GM23338 (cell line): ENCODE measurements at regions not wholly inside any gene's neighbourhood (a gene's known extent, or its start where the extent isn't known, plus 50 kb on each side); places are given as distances from the start of the nearest gene placed in this dataset.

Experiments
- ATAC-seq: fragments of 200-7000 bp; cut with Tn5 transposase; 3 replicates; pipeline ENCODE4 v1.9.1; 2020
- DNase-seq: peaks from one replicate; pipeline ENCODE4 v3.0.0-alpha.2; 2015; ENCODE audit warnings: low spot score
- H2AFZ ChIP-seq: fragments of 200-600 bp; sonication (generic); 2 replicates; pipeline ENCODE4 v1.8.0; 2016; ENCODE audit warnings: antibody characterized with exemption, mild to moderate bottlenecking, moderate library complexity
- H3F3A ChIP-seq: fragments of 200-600 bp; sonication (generic); replicated peaks from 2 replicates; pipeline ENCODE4 v1.8.0; 2017; ENCODE audit warnings: antibody characterized with exemption, mixed run types, low read depth
- H3K27ac ChIP-seq: fragments of 200-600 bp; sonication (generic); 2 replicates; pipeline ENCODE4 v1.6.1; 2016; ENCODE audit warnings: low read depth
- H3K27me3 ChIP-seq: fragments of 200-600 bp; sonication (generic); 2 replicates; pipeline ENCODE4 v1.8.0; 2016; ENCODE audit warnings: mild to moderate bottlenecking, mixed run types, moderate library complexity; ENCODE audit not compliant: insufficient read depth
- H3K36me3 ChIP-seq: fragments of 200-600 bp; sonication (generic); 2 replicates; pipeline ENCODE4 v1.8.0; 2016; ENCODE audit warnings: mild to moderate bottlenecking; ENCODE audit not compliant: insufficient read depth
- H3K4me1 ChIP-seq: fragments of 200-600 bp; sonication (generic); 2 replicates; pipeline ENCODE4 v1.8.0; 2016; ENCODE audit warnings: mild to moderate bottlenecking, moderate library complexity; ENCODE audit not compliant: insufficient read depth
- H3K4me2 ChIP-seq: fragments of 200-600 bp; sonication (generic); 2 replicates; pipeline ENCODE4 v1.7.1; 2017; ENCODE audit warnings: mixed run types
- H3K4me3 ChIP-seq: fragments of 200-600 bp; sonication (generic); 2 replicates; pipeline ENCODE4 v1.6.1; 2016; ENCODE audit warnings: mixed run types
- H3K79me2 ChIP-seq: fragments of 200-600 bp; sonication (generic); replicated peaks from 2 replicates; pipeline ENCODE4 v1.8.0; 2017; ENCODE audit warnings: mild to moderate bottlenecking; ENCODE audit not compliant: insufficient read depth
- H3K9me2 ChIP-seq: fragments of 200-600 bp; sonication (generic); 2 replicates; pipeline ENCODE4 v1.8.0; 2017; ENCODE audit not compliant: insufficient read depth
- H4K20me1 ChIP-seq: fragments of 200-600 bp; sonication (generic); replicated peaks from 2 replicates; pipeline ENCODE4 v1.8.0; 2017; ENCODE audit warnings: mild to moderate bottlenecking; ENCODE audit not compliant: insufficient read depth
- H3K27ac Mint-ChIP-seq: 2 replicates; pipeline ENCODE4 v1.8.0; 2020; ENCODE audit warnings: inconsistent platforms, mild to moderate bottlenecking, moderate library complexity, mixed read lengths
- H3K27me3 Mint-ChIP-seq: 3 replicates; pipeline ENCODE4 v1.8.0; 2022; ENCODE audit warnings: low read depth, mild to moderate bottlenecking, moderate library complexity, mixed read lengths, inconsistent platforms; ENCODE audit not compliant: insufficient read depth, poor library complexity
- H3K36me3 Mint-ChIP-seq: 3 replicates; pipeline ENCODE4 v1.8.0; 2021; ENCODE audit warnings: low read depth, mild to moderate bottlenecking, inconsistent platforms, moderate library complexity, mixed read lengths
- H3K4me1 Mint-ChIP-seq: 3 replicates; pipeline ENCODE4 v1.8.0; 2020; ENCODE audit warnings: mild to moderate bottlenecking, inconsistent platforms, mixed read lengths
- H3K4me3 Mint-ChIP-seq: 3 replicates; pipeline ENCODE4 v1.8.0; 2021; ENCODE audit warnings: moderate library complexity, mild to moderate bottlenecking, inconsistent platforms, mixed read lengths
- H3K9me3 Mint-ChIP-seq: 3 replicates; pipeline ENCODE4 v1.8.0; 2020; ENCODE audit warnings: moderate library complexity, mild to moderate bottlenecking, inconsistent platforms, mixed read lengths
- CREB1 ChIP-seq: fragments of 250-450 bp; sonication (Bioruptor Pico); IDR thresholded peaks from 2 replicates; pipeline ENCODE4 v1.5.0; 2020; ENCODE audit warnings: low read depth, mild to moderate bottlenecking, moderate library complexity
- EZH2 ChIP-seq: fragments of 200-600 bp; sonication (generic); IDR thresholded peaks from one replicate; pipeline ENCODE4 v1.8.0; 2017; ENCODE audit warnings: antibody characterized with exemption, mild to moderate bottlenecking, low read depth; ENCODE audit not compliant: unreplicated experiment
- EZH2phosphoT487 ChIP-seq: fragments of 200-600 bp; sonication (generic); IDR thresholded peaks from one replicate; pipeline ENCODE4 v1.8.1; 2018; ENCODE audit warnings: antibody characterized with exemption; ENCODE audit not compliant: unreplicated experiment
- JUNB ChIP-seq: IDR thresholded peaks from one replicate; pipeline ENCODE4 v1.6.1; 2016; ENCODE audit warnings: antibody characterized with exemption; ENCODE audit not compliant: unreplicated experiment
- POLR2AphosphoS5 ChIP-seq: IDR thresholded peaks from 2 replicates; pipeline ENCODE4 v1.6.1; 2016; ENCODE audit warnings: antibody characterized with exemption, low read depth
- STAT1 ChIP-seq: IDR thresholded peaks from one replicate; pipeline ENCODE4 v1.6.1; 2016; ENCODE audit warnings: antibody characterized with exemption; ENCODE audit not compliant: unreplicated experiment
- ZNF114 ChIP-seq: fragments of 250-450 bp; sonication (Bioruptor Pico); IDR thresholded peaks from 2 replicates; pipeline ENCODE4 v1.5.0; 2020; ENCODE audit warnings: mild to moderate bottlenecking, moderate library complexity
- ZNF331 ChIP-seq: fragments of 250-450 bp; sonication (Bioruptor Pico); IDR thresholded peaks from 2 replicates; pipeline ENCODE4 v1.5.0; 2020; ENCODE audit warnings: low read depth, mild to moderate bottlenecking, moderate library complexity
- ZNF462 ChIP-seq: fragments of 250-450 bp; sonication (Bioruptor Pico); IDR thresholded peaks from 2 replicates; pipeline ENCODE4 v1.5.0; 2020; ENCODE audit warnings: mild to moderate bottlenecking, moderate library complexity
- TF ChIP-seq, protein P1 (sequence below), 2 experiments: fragments of 200-600 bp in 1 of 2; sonication (generic) in 1 of 2; conservative IDR thresholded peaks; 2 replicates each; pipeline versions ENCODE4 v1.5.1 to v1.6.1; 2016 to 2017; ENCODE audit warnings: antibody characterized with exemption in 2 of 2, low read depth in 2 of 2, mild to moderate bottlenecking in 2 of 2, moderate library complexity in 1 of 2
- TF ChIP-seq, protein P2 (sequence below): IDR thresholded peaks from one replicate; pipeline ENCODE4 v1.6.1; 2018; ENCODE audit warnings: antibody characterized with exemption; ENCODE audit not compliant: unreplicated experiment
- TF ChIP-seq, protein P3 (sequence below): IDR thresholded peaks from 2 replicates; pipeline ENCODE4 v1.6.1; 2016; ENCODE audit warnings: antibody characterized with exemption

DNA sequence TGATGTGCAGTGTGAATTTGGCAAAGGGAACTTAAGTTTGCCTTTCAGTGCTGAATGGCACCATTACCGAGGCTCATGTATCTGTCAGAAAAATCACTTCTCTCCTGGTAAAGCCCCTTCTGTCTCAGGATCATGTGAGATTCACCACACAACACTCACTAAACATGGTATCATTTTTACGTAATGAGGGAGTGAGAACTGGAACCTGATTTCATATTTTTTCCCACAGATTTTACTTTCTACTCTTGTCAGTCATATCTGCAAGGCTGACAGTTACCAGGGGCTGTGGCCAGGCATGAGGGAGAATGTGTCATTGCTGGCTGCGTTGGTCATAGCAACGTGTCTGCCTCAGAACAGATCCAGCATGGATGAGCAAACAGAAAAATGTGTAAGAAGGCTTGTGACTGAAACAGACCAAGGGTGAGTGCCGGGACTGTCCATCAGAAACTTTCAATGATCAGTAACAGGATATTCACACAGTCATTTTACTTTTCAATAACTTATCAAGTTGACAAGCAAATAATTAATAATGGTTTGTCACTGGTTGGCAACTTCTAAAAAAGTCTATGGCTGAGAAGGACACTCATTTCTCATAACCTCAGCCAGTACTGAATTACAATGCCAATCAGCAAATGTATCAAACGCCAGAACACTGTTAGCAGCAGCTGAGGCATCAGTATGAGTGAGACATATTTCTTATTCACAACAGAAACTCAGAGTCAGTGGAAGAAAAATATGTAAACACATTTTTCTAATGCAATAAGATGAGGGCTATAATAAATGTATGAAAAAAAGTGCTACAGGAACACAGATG lies 100.5 kb downstream of the CDC42EP3 start:
- no peaks in the 10 kb centered on the region for H3K36me3 ChIP-seq
- H3K4me1 ChIP-seq: no peaks in the 10 kb centered on the region
- DNase-seq: no peak
- ATAC-seq: no peak
- no peaks in the 10 kb centered on the region for H3K9me2 ChIP-seq
- H2AFZ ChIP-seq: no peak overlapping the region
- H3K27me3 ChIP-seq: no peaks in the 10 kb centered on the region
- H3K4me3 ChIP-seq: no peak overlapping the region
- no peak overlapping the region for H3K27ac ChIP-seq
- H3K4me1 Mint-ChIP-seq: peaks cover 3% of the 10 kb centered on the region
- no peaks in the 10 kb centered on the region for H3K36me3 Mint-ChIP-seq
- TF ChIP-seq ZNF331 (CRISPR knock-in tag) (no peak), JUNB (no peak), STAT1 (no peak), EZH2phosphoT487 (no peak), CREB1 (CRISPR knock-in tag) (no peak), ZNF462 (CRISPR knock-in tag) (no peak), POLR2AphosphoS5 (no peak), ZNF114 (CRISPR knock-in tag) (no peak), EZH2 (no peak)
- TF ChIP-seq, protein P1, sequence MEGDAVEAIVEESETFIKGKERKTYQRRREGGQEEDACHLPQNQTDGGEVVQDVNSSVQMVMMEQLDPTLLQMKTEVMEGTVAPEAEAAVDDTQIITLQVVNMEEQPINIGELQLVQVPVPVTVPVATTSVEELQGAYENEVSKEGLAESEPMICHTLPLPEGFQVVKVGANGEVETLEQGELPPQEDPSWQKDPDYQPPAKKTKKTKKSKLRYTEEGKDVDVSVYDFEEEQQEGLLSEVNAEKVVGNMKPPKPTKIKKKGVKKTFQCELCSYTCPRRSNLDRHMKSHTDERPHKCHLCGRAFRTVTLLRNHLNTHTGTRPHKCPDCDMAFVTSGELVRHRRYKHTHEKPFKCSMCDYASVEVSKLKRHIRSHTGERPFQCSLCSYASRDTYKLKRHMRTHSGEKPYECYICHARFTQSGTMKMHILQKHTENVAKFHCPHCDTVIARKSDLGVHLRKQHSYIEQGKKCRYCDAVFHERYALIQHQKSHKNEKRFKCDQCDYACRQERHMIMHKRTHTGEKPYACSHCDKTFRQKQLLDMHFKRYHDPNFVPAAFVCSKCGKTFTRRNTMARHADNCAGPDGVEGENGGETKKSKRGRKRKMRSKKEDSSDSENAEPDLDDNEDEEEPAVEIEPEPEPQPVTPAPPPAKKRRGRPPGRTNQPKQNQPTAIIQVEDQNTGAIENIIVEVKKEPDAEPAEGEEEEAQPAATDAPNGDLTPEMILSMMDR (conservative IDR thresholded peaks at IDR 0.05; ENCODE audit: low read depth in 2 of 2): no peak
- TF ChIP-seq, protein P2, sequence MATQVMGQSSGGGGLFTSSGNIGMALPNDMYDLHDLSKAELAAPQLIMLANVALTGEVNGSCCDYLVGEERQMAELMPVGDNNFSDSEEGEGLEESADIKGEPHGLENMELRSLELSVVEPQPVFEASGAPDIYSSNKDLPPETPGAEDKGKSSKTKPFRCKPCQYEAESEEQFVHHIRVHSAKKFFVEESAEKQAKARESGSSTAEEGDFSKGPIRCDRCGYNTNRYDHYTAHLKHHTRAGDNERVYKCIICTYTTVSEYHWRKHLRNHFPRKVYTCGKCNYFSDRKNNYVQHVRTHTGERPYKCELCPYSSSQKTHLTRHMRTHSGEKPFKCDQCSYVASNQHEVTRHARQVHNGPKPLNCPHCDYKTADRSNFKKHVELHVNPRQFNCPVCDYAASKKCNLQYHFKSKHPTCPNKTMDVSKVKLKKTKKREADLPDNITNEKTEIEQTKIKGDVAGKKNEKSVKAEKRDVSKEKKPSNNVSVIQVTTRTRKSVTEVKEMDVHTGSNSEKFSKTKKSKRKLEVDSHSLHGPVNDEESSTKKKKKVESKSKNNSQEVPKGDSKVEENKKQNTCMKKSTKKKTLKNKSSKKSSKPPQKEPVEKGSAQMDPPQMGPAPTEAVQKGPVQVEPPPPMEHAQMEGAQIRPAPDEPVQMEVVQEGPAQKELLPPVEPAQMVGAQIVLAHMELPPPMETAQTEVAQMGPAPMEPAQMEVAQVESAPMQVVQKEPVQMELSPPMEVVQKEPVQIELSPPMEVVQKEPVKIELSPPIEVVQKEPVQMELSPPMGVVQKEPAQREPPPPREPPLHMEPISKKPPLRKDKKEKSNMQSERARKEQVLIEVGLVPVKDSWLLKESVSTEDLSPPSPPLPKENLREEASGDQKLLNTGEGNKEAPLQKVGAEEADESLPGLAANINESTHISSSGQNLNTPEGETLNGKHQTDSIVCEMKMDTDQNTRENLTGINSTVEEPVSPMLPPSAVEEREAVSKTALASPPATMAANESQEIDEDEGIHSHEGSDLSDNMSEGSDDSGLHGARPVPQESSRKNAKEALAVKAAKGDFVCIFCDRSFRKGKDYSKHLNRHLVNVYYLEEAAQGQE: no peak
- TF ChIP-seq, protein P3, sequence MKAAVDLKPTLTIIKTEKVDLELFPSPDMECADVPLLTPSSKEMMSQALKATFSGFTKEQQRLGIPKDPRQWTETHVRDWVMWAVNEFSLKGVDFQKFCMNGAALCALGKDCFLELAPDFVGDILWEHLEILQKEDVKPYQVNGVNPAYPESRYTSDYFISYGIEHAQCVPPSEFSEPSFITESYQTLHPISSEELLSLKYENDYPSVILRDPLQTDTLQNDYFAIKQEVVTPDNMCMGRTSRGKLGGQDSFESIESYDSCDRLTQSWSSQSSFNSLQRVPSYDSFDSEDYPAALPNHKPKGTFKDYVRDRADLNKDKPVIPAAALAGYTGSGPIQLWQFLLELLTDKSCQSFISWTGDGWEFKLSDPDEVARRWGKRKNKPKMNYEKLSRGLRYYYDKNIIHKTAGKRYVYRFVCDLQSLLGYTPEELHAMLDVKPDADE: no peak
- no peaks in the 10 kb centered on the region for H3K27me3 Mint-ChIP-seq
- H3K9me3 Mint-ChIP-seq: peaks cover 3% of the 10 kb centered on the region; the same call in 1 of the 3 replicates
- H4K20me1 ChIP-seq: no peaks in the 10 kb centered on the region
- no peak overlapping the region for H3K27ac Mint-ChIP-seq
- no peak overlapping the region for H3K4me2 ChIP-seq
- H3F3A ChIP-seq: no peaks in the 10 kb centered on the region
- H3K79me2 ChIP-seq: no peaks in the 10 kb centered on the region
- no peak overlapping the region for H3K4me3 Mint-ChIP-seq
